ENCODE measurements at regions not wholly inside any gene's neighbourhood (a gene's known extent, or its start where the extent isn't known, plus 50 kb on each side); places are given as distances from the start of the nearest gene placed in this dataset.
A peak's percentile ranks its signal among the peaks of the same experiment; 100 is the strongest.
"Not testable (repeated sequence)": the region's sequence is repeated elsewhere in the genome, so short reads cannot be mapped to it uniquely, and the experiment has no call there.

GRCh38 chr18:44545359-44545985 lies 135.2 kb upstream of the SETBP1 start:
- no peak for DNase-seq (ENCODE audit: low spot score)

DNA sequence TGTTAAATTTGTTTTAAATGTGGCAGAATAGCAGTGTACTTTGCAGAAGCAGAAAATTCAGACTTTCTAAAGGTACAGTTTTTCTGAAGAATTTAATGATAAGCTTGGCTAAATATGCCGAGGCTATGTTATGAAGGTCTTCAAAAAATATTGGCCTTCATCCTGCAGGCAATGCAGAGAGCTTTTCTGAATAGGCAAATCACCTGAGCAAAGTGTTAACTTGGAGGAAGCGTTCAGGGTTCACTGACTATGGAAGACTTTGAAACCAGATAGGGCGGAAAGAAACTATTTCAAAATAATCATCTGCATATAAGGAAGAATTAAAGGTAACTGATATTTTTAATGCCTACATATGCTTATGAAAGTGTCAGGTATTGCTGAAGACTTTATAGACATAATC lies 133.7 kb upstream of the SETBP1 start:
- DNase-seq (ENCODE audit: low spot score), result no peak

GRCh38 chr18:44548291-44549221 lies 132.1 kb upstream of the SETBP1 start:
- DNase-seq (ENCODE audit: low spot score), result no peak

DNA sequence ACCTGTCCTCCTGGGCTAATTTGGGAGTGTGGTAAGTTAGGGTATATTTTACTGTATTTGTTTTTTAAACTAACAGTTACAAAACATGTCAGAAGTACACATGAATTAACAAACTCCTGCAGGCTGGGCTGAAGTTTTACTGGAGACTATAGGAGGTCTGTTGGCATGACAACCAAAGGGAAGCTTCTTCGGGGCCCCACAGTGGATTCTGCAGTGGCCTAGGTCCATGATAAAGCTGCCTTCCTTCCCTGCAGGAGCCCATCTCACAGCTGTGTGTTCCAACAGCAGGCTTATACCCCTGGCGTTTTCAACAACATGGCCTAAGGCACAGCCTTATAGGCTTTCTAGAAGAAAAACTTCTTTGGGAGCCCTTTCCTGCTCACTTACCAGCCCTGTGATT lies 128.0 kb upstream of the SETBP1 start:
- peak; percentile 52 for DNase-seq (ENCODE audit: low spot score)

DNA sequence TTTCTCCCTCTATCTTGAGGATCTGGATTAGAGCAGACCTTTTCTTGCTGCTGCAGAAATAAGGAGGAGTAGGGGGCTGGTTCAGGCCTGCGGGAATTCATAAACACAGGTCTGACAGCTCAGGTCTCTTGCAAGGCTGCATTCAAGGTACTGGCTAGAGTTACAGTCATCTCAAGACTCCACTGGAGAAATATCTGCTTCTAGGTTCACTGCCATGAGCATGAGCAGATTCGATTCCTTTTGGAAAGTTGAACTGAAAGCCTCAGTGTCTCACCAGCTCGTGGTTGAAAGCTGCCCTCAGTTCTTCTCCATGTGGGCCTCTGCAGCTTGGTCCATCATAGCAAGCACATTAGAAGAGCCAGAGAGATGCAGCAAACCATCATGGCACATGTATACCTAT lies 124.4 kb upstream of the SETBP1 start:
- no peak for DNase-seq (ENCODE audit: low spot score)

GRCh38 chr18:44557616-44558151 lies 123.0 kb upstream of the SETBP1 start:
- no peak for DNase-seq (ENCODE audit: low spot score)

DNA sequence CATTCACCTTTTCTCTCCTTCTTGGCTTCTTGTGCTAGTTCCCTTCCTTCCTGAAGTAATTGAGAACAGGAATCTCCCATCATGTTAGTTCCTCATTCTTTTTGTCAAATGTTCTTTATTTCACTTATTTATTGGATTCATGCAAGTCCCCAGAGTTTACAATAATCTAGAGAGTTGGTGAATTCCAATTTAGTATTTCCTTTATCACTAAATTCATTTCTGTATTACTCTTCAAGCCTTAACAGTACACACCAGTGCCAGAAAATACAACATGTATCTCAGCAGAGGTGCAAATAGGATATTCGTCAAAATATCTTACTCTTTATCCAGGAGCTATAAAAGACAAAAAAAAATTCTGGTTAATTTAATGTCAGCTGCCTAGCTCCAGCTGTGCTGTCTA lies 121.9 kb upstream of the SETBP1 start:
- DNase-seq (ENCODE audit: low spot score), result no peak

- no peak for DNase-seq (ENCODE audit: low spot score)
Measured at GRCh38 chr18:44562986-44563385, 117.7 kb upstream of the SETBP1 start.

DNA sequence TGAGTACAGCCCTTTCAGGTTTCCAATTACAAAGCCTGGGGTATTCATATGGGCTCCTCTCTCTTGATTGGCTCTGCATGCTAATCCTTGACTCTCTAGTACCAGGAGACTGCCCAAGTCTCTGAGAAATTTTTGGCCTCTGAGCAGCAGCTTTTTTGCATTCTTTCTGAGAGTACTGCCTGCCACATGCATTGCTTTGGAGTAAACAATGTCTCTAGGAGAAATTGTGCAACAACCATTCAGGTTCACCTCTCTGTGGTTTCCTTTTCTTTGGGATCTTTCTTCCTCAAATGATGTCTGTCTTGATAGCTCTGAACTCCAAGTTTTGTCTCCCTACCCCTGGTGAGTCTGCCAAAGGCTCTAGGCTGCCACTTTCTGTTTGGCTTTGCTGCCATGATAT lies 115.8 kb upstream of the SETBP1 start:
- no peak for DNase-seq (ENCODE audit: low spot score)

GRCh38 chr18:44568342-44568741 lies 112.3 kb upstream of the SETBP1 start:
- DNase-seq (ENCODE audit: low spot score), result no peak

- DNase-seq (ENCODE audit: low spot score), result no peak
Measured at GRCh38 chr18:44568986-44569385, 111.7 kb upstream of the SETBP1 start.

DNA sequence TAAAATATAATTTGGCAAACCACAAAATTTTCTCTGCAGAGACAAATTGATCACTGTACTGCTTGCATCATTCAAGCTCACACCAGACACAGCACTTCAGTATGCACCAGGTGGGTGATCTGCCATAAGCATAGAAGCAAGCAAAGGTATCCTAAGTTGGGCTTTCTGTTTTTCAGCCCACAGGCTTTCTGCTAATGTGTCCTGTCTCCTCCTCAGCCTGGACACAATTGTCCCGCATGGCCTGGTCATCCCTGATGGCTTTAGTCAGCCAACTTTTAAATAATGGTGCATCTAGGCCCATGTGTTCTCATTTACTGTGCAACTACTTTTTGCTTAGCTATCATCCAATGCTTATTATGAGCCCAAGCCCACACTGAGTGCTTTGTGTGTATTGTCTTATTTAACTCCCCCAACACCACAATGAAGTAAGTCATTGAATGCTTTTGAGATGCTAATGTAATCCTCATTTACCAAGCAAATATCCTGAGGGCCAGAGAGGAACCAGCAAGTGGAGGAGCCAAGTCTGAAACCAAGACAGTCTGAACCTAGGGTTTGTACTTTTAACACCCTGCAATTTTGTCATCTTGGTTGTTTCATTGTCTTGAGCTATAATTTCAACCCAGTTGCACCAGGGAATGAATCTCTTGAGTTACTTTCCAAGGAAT lies 111.2 kb upstream of the SETBP1 start:
- DNase-seq (ENCODE audit: low spot score), result no peak

DNA sequence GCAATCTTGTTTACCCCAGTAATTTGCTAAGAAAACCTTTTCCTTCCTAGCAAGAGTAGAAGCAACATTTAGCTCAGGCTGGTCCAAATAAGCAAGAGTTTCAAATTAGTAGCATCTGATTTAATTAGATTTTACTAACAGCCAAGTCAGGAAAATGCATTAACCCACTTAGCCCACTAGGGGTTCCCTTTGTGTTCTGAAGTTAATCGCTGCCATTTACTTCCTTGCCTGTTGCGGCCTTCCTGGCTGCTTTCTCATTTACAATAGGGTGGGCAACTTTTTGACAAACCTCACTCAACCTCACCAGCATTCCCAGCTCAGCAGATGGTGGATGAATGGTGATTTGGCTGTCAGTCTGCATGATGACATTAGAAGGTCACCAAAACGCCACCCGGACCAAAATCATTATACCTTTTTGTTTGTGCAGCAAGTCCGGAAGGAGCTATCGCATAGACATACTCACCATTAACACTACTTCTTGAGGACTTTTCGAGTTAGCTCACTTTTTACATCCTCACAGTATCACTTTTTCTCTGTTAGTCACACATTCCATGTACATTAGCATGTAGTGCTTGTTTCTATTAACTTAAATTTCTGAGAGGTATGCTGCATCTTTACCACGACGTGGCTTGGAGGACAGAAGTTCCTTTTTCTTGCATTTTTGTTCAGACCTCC lies 101.5 kb upstream of the SETBP1 start:
- DNase-seq (ENCODE audit: low spot score), result no peak

- no peak for DNase-seq (ENCODE audit: low spot score)
Measured at GRCh38 chr18:44579745-44580144, 100.9 kb upstream of the SETBP1 start.

DNA sequence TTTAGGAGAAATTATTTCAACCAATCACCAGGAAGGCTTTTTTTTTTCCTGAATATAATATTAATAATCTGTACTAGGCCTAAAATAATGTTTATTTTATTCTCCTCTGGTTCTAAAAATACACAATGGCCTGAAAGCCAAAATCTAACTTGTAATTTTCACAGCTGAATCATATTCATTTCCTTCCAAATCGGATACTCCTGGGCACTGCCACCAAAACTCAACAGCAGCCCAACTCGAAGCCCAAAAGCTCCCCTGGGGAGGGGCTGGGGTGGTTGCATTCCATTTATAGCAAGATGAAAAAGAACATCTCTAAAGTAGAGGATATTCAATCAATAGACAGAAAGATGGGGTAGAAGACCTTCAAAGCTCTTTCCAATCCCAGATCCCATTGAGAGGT lies 100.5 kb upstream of the SETBP1 start:
- DNase-seq (ENCODE audit: low spot score), result no peak

DNA sequence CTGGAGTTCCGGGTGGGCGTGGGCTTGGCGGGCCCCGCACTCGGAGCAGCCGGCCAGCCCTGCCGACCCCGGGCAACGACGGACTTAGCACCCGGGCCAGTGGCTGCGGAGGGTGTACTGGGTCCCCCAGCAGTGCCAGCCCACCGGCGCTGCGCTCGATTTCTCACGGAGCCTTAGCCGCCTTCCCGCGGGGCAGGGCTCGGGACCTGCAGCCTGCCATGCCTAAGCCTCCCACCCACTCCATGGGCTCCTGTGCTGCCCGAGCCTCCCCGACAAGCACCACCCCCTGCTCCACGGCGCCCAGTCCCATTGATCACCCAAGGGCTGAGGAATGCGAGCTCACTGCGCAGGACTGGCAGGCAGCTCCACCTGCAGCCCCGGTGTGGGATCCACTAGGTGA lies 99.9 kb upstream of the SETBP1 start:
- DNase-seq (ENCODE audit: low spot score), result not testable (repeated sequence)

- no peak for DNase-seq (ENCODE audit: low spot score)
Measured at GRCh38 chr18:44582456-44582855, 98.2 kb upstream of the SETBP1 start.

DNA sequence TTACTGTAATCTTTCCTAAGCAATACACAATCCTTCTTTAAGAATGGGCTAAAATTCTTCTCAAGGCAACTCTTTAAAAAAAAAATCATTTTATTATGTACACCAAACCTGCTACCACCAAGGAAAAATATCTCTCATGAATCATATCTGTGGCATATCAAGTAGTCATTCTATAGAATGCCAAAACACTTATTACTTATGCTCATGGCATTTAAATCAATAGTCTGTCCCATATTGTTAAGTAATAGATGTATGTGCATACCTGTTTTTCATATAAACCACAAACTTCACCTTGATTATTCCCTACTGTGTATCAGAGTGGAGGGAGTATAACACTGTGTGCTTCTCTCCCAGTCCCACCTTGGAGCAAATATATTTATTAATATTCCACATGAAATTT lies 95.8 kb upstream of the SETBP1 start:
- DNase-seq (ENCODE audit: low spot score), result no peak

GRCh38 chr18:44586782-44587524 lies 93.7 kb upstream of the SETBP1 start:
- no peak for DNase-seq (ENCODE audit: low spot score)

DNA sequence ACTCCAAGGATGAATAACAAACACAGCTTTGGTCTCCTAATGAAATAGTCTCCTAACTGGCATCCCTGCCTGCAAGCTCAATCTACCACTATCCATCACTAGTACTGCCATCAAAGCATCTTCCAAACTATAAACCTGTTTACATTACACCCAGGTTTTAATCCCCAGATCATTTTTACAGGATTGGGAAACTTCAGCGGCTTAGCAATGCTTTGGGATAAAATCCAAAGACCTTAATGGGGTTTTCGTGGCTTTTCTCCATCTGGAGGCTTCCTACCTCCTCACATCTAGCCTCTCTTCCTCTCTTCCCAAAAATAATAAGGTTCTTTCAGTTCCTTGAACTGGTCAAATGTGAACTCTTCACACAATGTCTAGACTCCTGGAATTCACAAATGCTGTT lies 92.2 kb upstream of the SETBP1 start:
- no peak for DNase-seq (ENCODE audit: low spot score)

DNA sequence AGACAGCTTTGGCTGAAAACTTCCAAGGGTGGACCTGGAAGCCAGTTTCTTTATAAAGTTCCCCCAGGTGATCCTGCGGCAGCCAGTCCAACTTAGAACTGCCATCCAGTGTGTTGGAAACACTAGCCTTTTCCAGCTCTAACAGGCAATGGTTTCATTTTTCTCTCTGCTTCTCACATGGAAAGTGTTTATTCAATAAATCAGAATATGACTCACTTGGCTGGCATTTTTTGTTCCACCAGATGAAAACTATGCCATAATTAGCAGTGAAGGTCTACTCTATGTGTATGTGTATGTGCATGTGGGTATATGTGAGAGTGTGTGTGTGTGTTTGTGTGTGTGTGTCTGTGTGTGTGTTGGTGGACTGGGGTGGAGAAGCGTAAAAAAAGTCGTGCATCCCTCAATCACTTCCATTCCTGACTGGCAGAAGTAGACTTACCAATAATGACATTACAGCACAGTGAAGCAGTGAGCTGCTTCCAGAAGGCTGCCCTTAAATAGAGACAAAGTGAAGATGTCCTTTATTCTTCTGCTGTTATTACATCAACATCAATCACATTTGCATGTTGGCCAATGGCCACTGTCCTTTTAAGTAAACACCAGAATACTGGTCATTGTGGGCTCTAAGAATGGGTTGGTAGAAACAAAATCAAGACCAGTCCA lies 90.9 kb upstream of the SETBP1 start:
- DNase-seq (ENCODE audit: low spot score), result no peak

All from ecto neural progenitor cell (in vitro differentiated cells).